ENCODE measurements at regions not wholly inside any gene's neighbourhood (a gene's known extent, or its start where the extent isn't known, plus 50 kb on each side); places are given as distances from the start of the nearest gene placed in this dataset.

GRCh38 chr21:22409571-22409970 is 1411.4 kb downstream of the NCAM2 start:
- ChIA-PET CTCF (no interaction called here), POLR2A (no interaction called here)
- no peak for DNase-seq (ENCODE audit: extremely low spot score)
- TF ChIP-seq CTCF (IDR thresholded peaks at IDR 0.05; ENCODE audit: control extremely low read depth, extremely low read depth, low read depth, missing control alignments), result no peak

- DNase-seq (ENCODE audit: extremely low spot score), result no peak
- CTCF ChIA-PET, result no interaction called here
- POLR2A ChIA-PET, result no interaction called here
- TF ChIP-seq CTCF (IDR thresholded peaks at IDR 0.05; ENCODE audit: control extremely low read depth, extremely low read depth, low read depth, missing control alignments), result no peak
Measured at GRCh38 chr21:22416555-22416954, 1418.3 kb downstream of the NCAM2 start.

GRCh38 chr21:22421416-22422180 is 1423.4 kb downstream of the NCAM2 start:
- CTCF ChIA-PET, result interaction anchor here (1.1 kb wide), 1 partner anchor 19 kb away, joined by 3 read pairs; no protein-coding TSS in a partner anchor
- POLR2A ChIA-PET, result no interaction called here
- DNase-seq (ENCODE audit: extremely low spot score), result no peak
- no peak for TF ChIP-seq CTCF (IDR thresholded peaks at IDR 0.05; ENCODE audit: control extremely low read depth, extremely low read depth, low read depth, missing control alignments)

- no peak for DNase-seq (ENCODE audit: extremely low spot score)
- CTCF ChIA-PET, result no interaction called here
- TF ChIP-seq CTCF (IDR thresholded peaks at IDR 0.05; ENCODE audit: control extremely low read depth, extremely low read depth, low read depth, missing control alignments), result no peak
- POLR2A ChIA-PET, result no interaction called here
Measured at GRCh38 chr21:22438428-22439086, 1440.3 kb downstream of the NCAM2 start.

- POLR2A ChIA-PET, result no interaction called here
- no peak for TF ChIP-seq CTCF (IDR thresholded peaks at IDR 0.05; ENCODE audit: control extremely low read depth, extremely low read depth, low read depth, missing control alignments)
- DNase-seq (ENCODE audit: extremely low spot score), result no peak
- CTCF ChIA-PET, result interaction anchor here (1.3 kb wide), 1 partner anchor 12 kb away, joined by 4 read pairs; no protein-coding TSS in a partner anchor
Measured at GRCh38 chr21:22444990-22445389, 1446.8 kb downstream of the NCAM2 start.

GRCh38 chr21:22450507-22450906 is 1452.3 kb downstream of the NCAM2 start:
- POLR2A ChIA-PET, result no interaction called here
- CTCF ChIA-PET, result interaction anchor here (1.0 kb wide), 1 partner anchor 10 kb away, joined by 3 read pairs; no protein-coding TSS in a partner anchor
- no peak for TF ChIP-seq CTCF (IDR thresholded peaks at IDR 0.05; ENCODE audit: control extremely low read depth, extremely low read depth, low read depth, missing control alignments)
- DNase-seq (ENCODE audit: extremely low spot score), result no peak
